Skeletal muscle cell (primary cell): ENCODE measurements at regions not wholly inside any gene's neighbourhood (a gene's known extent, or its start where the extent isn't known, plus 50 kb on each side); places are given as distances from the start of the nearest gene placed in this dataset.
"Not testable (repeated sequence)": the region's sequence is repeated elsewhere in the genome, so short reads cannot be mapped to it uniquely, and the experiment has no call there.

ENCODE experiments used
- DNase-seq: peaks from one replicate; pipeline ENCODE4 v3.0.0-alpha.2; 2010; ENCODE audit warnings: low read depth
- H3K4me3 ChIP-seq: 2 replicates; pipeline ENCODE4 v1.5.1; 2011; ENCODE audit warnings: low read depth, mild to moderate bottlenecking, control low read depth, low read length, moderate library complexity

GRCh38 chr6:137316626-137317025 is 97.4 kb upstream of the IFNGR1 start:
- no peak overlapping the region for H3K4me3 ChIP-seq
- no peak for DNase-seq

- no peak overlapping the region for H3K4me3 ChIP-seq
- DNase-seq, result no peak
Measured at GRCh38 chr6:137315081-137315480, 95.9 kb upstream of the IFNGR1 start.

GRCh38 chr6:137313928-137314855 is 95.0 kb upstream of the IFNGR1 start:
- H3K4me3 ChIP-seq, result no peak overlapping the region
- DNase-seq, result peak; percentile 90

- H3K4me3 ChIP-seq, result no peak overlapping the region
- no peak for DNase-seq
Measured at GRCh38 chr6:137313211-137313610, 94.0 kb upstream of the IFNGR1 start.

- H3K4me3 ChIP-seq, result no peak overlapping the region
- DNase-seq, result no peak
Measured at GRCh38 chr6:137311940-137312339, 92.8 kb upstream of the IFNGR1 start.

- no peak overlapping the region for H3K4me3 ChIP-seq
- DNase-seq, result peak; percentile 54
Measured at GRCh38 chr6:137309078-137309762, 90.0 kb upstream of the IFNGR1 start.

- no peak overlapping the region for H3K4me3 ChIP-seq
- no peak for DNase-seq
Measured at GRCh38 chr6:137307163-137307854, 88.1 kb upstream of the IFNGR1 start.

GRCh38 chr6:137305691-137306090 is 86.5 kb upstream of the IFNGR1 start:
- H3K4me3 ChIP-seq, result no peak overlapping the region
- no peak for DNase-seq

GRCh38 chr6:137304020-137304780 is 85.0 kb upstream of the IFNGR1 start:
- no peak for DNase-seq

GRCh38 chr6:137303441-137303840 is 84.3 kb upstream of the IFNGR1 start:
- no peak for DNase-seq
- no peak overlapping the region for H3K4me3 ChIP-seq

More at GRCh38 chr6:137304020-137304780, 85.0 kb upstream of the IFNGR1 start:
- no peak overlapping the region for H3K4me3 ChIP-seq

GRCh38 chr6:137299681-137300080 is 80.5 kb upstream of the IFNGR1 start:
- H3K4me3 ChIP-seq, result no peak overlapping the region
- DNase-seq, result no peak

GRCh38 chr6:137297887-137298286 is 78.7 kb upstream of the IFNGR1 start:
- peak; percentile 72 for DNase-seq
- no peak overlapping the region for H3K4me3 ChIP-seq

- not testable (repeated sequence) for DNase-seq, H3K4me3 ChIP-seq
Measured at GRCh38 chr6:137292326-137292725, 73.1 kb upstream of the IFNGR1 start.

GRCh38 chr6:137291441-137291840 is 72.3 kb upstream of the IFNGR1 start:
- peak; percentile 59 for DNase-seq
- H3K4me3 ChIP-seq, result no peak overlapping the region

GRCh38 chr6:137290601-137291261 is 71.5 kb upstream of the IFNGR1 start:
- no peak for DNase-seq
- no peak overlapping the region for H3K4me3 ChIP-seq

- DNase-seq, result no peak
- no peak overlapping the region for H3K4me3 ChIP-seq
Measured at GRCh38 chr6:137286916-137287315, 67.7 kb upstream of the IFNGR1 start.

GRCh38 chr6:137286368-137286767 is 67.2 kb upstream of the IFNGR1 start:
- no peak for DNase-seq
- no peak overlapping the region for H3K4me3 ChIP-seq

- no peak for DNase-seq
- no peak overlapping the region for H3K4me3 ChIP-seq
Measured at GRCh38 chr6:137284811-137285110, 65.6 kb upstream of the IFNGR1 start.
